Fibroblast of skin of abdomen (primary cell): ENCODE measurements at regions not wholly inside any gene's neighbourhood (a gene's known extent, or its start where the extent isn't known, plus 50 kb on each side); places are given as distances from the start of the nearest gene placed in this dataset.

Experiments
- DNase-seq: peaks from one replicate; pipeline ENCODE4 v3.0.0-alpha.2; 2013

DNA sequence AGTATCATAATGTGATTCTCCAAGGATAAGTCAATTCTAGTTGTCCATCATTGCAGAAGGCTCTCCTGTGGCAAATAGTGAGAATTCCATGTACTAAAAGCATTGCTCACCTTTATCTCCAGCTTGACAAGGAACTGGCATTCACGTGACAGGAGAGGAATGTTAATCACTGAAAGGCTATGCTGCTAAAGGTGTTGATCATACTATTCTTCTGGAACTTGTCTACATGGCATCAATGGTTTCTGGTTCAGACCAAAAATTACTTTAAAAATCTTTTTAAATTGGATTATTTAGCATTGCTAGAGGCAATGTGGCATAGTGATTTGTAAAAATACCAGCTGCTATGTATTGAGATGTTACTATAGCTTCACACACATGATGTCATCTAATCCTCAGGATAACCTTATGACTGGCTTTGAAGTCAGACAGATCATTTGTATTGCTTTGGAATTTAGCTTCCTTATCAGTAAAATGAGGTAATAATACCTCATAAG lies 414.4 kb downstream of the MTX2 start:
- DNase-seq: no peak

DNA sequence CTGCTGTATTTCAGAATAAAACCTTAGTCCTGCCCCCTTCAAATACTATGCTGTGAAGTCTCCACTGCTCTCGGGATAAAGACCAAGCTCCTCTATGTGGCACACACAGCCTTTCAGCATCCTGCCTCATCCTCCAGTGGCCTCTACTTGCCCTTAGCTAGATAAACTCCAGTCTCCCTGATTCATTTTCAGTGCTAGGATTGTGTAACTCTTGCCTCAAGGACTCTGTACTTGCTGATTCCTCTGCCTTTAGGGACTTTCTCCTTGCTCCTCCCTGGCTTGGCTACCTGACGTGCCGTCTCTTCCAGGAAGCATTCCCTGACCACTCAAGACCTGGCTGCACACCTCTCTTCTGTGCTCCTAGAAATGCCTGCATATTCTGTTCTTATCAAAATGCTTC lies 416.7 kb downstream of the MTX2 start:
- DNase-seq: no peak

- no peak for DNase-seq
Observed at GRCh38 chr2:176686328-176686727, 417.1 kb downstream of the MTX2 start.

DNA sequence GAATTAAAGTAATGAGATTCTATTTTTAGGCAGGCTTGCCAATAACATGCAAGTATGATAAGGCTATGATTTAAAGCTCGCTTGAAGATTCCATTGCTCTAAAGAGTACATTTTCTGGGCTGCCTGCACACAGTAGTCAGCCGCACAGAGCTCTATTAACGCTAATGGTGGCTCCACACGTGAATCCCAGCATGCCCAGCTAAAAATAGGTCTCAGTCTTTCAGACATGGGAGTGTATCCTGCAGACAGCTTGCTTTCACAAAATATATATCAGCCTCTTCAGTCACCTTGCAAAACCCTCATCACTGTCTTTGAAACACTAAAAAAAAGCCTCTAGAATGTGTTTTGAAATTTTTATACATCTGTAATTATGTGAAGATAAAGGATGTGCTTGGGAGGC lies 418.1 kb downstream of the MTX2 start:
- no peak for DNase-seq

- DNase-seq: no peak
Observed at GRCh38 chr2:176687944-176688343, 418.7 kb downstream of the MTX2 start.

GRCh38 chr2:176689711-176690110 lies 420.5 kb downstream of the MTX2 start:
- DNase-seq: no peak

GRCh38 chr2:176691471-176691870 lies 422.2 kb downstream of the MTX2 start:
- no peak for DNase-seq

DNA sequence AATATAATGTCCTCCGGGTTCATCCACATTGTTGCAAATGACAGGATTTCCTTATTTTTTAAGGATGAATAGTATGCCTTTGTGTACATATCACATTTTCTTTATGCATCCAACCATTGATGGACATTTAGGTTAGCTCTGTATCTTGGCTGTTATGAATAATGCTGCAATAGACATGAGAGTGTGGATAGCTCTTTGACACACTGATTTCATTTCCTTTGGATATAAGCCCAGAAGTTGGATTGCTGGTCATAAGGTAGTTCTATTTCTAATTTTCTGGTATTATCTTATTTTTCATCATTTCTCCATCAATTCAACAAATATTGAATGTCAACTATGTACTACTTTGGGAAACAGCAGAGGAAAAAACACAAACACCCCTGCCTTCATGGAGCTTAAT lies 423.3 kb downstream of the MTX2 start:
- DNase-seq: peak; percentile 45

DNA sequence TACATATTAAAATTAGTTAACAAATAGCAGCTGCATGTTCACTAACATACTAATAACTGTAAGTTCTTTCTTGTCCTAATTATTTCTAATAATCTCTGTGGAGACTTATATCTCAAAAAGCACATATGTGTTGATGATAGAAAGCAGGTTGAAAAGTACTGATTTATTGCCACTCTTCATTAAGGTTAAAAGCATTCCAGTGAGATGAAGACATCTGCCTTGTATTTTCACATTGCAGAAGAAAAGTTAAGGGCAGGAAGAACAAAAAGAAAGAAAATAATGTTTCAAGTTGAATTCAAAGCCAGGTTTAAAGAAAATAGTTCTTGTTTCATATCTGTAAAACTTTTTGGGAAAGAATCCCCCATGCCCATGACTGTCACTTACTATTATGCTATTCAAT lies 429.9 kb downstream of the MTX2 start:
- DNase-seq: no peak

DNA sequence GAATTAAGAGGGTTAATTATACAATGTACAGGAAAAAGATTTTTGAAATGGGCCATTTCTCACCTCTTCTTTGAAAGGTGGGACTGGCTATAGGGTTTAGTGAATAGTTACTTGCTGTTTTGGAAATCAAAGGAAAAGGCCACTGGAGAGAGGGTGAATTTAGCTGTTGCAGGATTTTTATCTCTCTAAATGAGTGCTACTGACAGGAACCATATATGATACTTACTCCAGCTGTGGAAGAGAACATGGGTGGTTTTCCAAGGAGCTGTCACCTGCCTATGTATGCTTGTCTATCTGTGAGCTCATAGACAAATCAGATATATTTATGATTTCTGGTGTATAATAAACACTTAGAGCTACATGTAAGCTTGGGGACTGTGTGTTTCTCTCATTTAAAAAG lies 430.4 kb downstream of the MTX2 start:
- DNase-seq: no peak

GRCh38 chr2:176702131-176702530 lies 432.9 kb downstream of the MTX2 start:
- DNase-seq: no peak

- peak; percentile 94 for DNase-seq
Observed at GRCh38 chr2:176704282-176704858, 435.1 kb downstream of the MTX2 start.

- peak; percentile 81 for DNase-seq
Observed at GRCh38 chr2:176709149-176709951, 440.1 kb downstream of the MTX2 start.

DNA sequence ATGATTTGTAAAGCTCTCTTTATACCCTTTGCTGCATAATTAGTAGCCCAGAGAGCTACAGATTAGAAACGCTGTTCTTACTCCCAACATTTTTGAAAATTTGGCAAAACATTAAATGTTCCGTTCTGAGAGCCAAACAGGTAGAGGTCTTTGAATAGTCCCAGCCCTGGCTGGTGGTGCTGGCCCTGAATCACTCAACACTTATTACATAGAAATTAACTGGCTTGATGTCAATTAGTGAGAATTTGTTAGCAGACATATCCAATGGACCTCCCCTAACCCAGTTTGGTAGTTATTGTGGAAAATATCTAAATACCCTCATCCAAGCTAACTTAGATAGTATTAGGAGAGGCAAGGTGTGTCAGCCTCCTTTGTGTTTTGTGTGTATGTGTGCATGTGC lies 440.7 kb downstream of the MTX2 start:
- no peak for DNase-seq

- DNase-seq: no peak
Observed at GRCh38 chr2:176710657-176711186, 441.5 kb downstream of the MTX2 start.

DNA sequence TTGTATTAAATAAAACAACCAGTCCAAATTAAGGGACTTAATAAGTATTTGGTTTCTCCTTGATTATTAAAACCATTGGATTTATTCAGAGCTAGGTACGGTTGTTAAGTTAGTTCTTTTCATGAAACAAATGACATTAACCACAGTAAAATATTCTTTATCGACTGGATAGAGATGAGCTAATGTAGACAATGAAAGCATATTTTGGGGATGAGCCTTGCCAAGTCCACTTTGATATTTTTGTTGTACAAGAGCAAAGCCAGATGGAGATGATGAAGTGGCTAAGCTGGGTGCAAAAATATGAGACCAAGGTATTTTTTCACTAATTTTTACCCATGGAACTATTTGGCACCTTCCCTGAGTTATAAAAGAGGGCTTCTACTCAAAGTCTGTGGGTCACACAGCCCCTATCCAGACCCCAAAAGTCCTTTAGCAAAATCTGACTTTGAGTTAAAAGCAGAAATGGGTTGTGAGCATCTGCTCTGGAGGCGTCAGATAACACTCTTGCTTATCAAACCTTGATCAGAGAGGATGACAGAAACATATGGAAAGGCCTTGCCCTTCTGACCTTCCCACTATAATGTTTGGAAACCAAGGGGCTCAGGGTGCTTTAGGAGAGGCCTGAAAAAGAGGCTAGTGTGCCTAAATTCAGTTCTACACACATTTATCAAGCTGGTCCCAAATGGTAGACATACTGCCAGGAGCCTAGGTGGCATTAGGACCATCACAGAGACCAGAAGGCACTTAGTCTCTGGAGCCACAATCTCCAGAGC lies 456.8 kb downstream of the MTX2 start:
- no peak for DNase-seq

GRCh38 chr2:176727696-176728095 lies 458.5 kb downstream of the MTX2 start:
- DNase-seq: no peak

GRCh38 chr2:176729706-176730569 lies 460.7 kb downstream of the MTX2 start:
- DNase-seq: peak; percentile 65

GRCh38 chr2:176732780-176733179 lies 463.5 kb downstream of the MTX2 start:
- no peak for DNase-seq

GRCh38 chr2:176733698-176734430 lies 464.6 kb downstream of the MTX2 start:
- DNase-seq: no peak

DNA sequence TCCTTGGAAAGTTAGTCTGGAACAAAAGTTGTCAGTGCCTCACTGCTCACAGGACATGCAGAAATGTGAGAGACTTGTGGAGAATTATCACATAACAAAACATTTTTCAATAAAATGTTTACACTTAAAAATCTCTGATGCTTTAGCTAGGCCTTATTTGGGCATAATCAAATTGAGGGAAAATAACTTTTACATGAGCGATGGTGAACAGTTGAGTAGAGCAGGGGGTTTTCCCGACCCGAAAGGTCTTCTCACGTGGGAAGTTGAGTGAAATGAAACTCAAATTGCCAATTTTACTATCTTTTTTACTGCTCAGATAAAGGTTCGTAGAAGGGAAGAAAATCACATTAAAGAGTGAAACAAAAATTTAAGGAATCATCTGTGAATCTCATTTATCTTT lies 465.6 kb downstream of the MTX2 start:
- no peak for DNase-seq

- DNase-seq: no peak
Observed at GRCh38 chr2:176742271-176742670, 470.3 kb upstream of the HNRNPA3 start.
